ENCODE measurements at regions not wholly inside any gene's neighbourhood (a gene's known extent, or its start where the extent isn't known, plus 50 kb on each side); places are given as distances from the start of the nearest gene placed in this dataset.

- TF ChIP-seq POLR2A (IDR thresholded peaks at IDR 0.05; ENCODE audit: borderline replicate concordance, extremely low read depth, insufficient read depth, insufficient read length) (no peak), POLR2AphosphoS5 (IDR thresholded peaks at IDR 0.05; ENCODE audit: low read depth, low read length) (no peak)
Measured at GRCh38 chr20:6299456-6299855, 176.6 kb upstream of the FERMT1 start.

Measured in HCT116 (cell line).